ENCODE measurements at regions not wholly inside any gene's neighbourhood (a gene's known extent, or its start where the extent isn't known, plus 50 kb on each side); places are given as distances from the start of the nearest gene placed in this dataset.

DNA sequence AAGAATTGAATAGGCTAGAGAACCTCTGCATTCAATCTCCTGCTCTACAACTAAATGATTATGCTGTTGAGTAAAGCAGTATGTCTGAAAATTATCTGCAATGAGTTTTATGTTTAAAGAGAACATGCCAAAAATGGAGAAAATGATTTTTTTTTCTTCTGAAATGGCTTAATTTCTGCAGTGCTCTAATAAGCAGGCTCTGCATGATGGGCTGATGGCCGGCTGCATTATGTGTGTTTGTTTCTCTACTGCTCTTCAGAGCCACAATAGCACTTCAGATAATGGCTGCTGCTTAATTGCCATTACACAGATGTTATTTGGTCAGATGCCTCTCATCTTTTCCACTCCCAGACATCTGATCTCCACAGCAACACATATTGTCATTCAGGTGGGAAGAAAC, 286.4 kb upstream of the DMAC1 start:
- no peak for TF ChIP-seq EP300 (IDR thresholded peaks at IDR 0.05)
- TF ChIP-seq, protein P1, sequence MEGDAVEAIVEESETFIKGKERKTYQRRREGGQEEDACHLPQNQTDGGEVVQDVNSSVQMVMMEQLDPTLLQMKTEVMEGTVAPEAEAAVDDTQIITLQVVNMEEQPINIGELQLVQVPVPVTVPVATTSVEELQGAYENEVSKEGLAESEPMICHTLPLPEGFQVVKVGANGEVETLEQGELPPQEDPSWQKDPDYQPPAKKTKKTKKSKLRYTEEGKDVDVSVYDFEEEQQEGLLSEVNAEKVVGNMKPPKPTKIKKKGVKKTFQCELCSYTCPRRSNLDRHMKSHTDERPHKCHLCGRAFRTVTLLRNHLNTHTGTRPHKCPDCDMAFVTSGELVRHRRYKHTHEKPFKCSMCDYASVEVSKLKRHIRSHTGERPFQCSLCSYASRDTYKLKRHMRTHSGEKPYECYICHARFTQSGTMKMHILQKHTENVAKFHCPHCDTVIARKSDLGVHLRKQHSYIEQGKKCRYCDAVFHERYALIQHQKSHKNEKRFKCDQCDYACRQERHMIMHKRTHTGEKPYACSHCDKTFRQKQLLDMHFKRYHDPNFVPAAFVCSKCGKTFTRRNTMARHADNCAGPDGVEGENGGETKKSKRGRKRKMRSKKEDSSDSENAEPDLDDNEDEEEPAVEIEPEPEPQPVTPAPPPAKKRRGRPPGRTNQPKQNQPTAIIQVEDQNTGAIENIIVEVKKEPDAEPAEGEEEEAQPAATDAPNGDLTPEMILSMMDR (IDR thresholded peaks at IDR 0.05), result no peak
